ENCODE measurements at regions not wholly inside any gene's neighbourhood (a gene's known extent, or its start where the extent isn't known, plus 50 kb on each side); places are given as distances from the start of the nearest gene placed in this dataset.

- DNase-seq (ENCODE audit: extremely low read depth in 1 of 11, low read depth in 9 of 11, low spot score in 4 of 11): no peak
Observed at GRCh38 chr10:108104551-108105156, 940.1 kb upstream of the SORCS1 start.

- DNase-seq (ENCODE audit: extremely low read depth in 1 of 11, low read depth in 9 of 11, low spot score in 4 of 11): no peak
Observed at GRCh38 chr10:108097258-108097657, 932.8 kb upstream of the SORCS1 start.

- no peak for DNase-seq (ENCODE audit: extremely low read depth in 1 of 11, low read depth in 9 of 11, low spot score in 4 of 11)
Observed at GRCh38 chr10:108095932-108096925, 931.7 kb upstream of the SORCS1 start.

GRCh38 chr10:108090476-108091215, 926.1 kb upstream of the SORCS1 start:
- no peak for DNase-seq (ENCODE audit: extremely low read depth in 1 of 11, low read depth in 9 of 11, low spot score in 4 of 11)

GRCh38 chr10:108086502-108086901, 922.0 kb upstream of the SORCS1 start:
- DNase-seq (ENCODE audit: extremely low read depth in 1 of 11, low read depth in 9 of 11, low spot score in 4 of 11): no peak

GRCh38 chr10:108082596-108082995, 918.1 kb upstream of the SORCS1 start:
- DNase-seq (ENCODE audit: extremely low read depth in 1 of 11, low read depth in 9 of 11, low spot score in 4 of 11): no peak

GRCh38 chr10:108078263-108078662, 913.8 kb upstream of the SORCS1 start:
- no peak for DNase-seq (ENCODE audit: extremely low read depth in 1 of 11, low read depth in 9 of 11, low spot score in 4 of 11)

- DNase-seq (ENCODE audit: extremely low read depth in 1 of 11, low read depth in 9 of 11, low spot score in 4 of 11): no peak
Observed at GRCh38 chr10:108072466-108072865, 908.0 kb upstream of the SORCS1 start.

DNA sequence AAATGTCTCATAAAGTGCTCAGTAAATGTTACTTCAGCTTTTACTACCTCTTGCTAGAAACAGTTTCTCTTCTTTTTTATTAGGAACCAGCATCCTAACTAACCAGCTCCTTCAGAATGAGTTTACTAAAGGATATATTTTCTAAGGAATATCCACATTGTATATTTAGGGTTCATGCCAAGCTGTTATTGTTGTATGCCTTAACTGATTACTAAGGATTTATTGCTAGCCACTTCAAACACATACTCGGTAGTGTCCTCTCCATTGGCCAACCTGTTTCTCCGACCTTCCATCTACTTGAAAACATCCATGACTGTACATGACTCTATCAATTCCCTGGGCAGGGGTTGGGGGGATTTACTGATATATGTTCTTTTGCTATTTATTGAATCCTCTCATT, 906.3 kb upstream of the SORCS1 start:
- DNase-seq (ENCODE audit: extremely low read depth in 1 of 11, low read depth in 9 of 11, low spot score in 4 of 11): no peak

- DNase-seq (ENCODE audit: extremely low read depth in 1 of 11, low read depth in 9 of 11, low spot score in 4 of 11): no peak
Observed at GRCh38 chr10:108069096-108069495, 904.6 kb upstream of the SORCS1 start.

DNA sequence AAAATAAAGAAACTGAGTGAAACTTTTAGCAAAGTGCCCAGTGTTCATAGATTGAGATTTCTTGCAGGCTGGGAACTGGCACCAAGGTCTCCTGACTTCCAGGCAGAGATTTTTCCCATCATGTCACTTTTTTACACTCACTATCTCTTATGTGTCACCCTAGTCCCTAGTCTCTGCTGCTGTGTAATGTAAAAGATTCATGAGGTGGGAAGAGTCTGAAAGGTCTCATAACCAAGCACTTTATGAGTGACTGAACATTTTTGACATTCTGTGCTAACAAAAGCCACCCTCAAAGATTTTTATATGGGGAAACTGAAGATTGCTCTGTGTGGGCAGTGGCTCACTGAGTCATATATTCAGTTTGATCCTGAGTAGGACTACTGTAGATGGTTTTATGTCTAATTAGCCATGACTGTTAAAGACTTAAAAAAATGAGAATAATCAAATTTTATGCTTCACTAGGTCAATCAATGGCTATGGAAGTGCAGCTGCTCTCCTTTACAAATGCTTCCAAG, 900.3 kb upstream of the SORCS1 start:
- DNase-seq (ENCODE audit: extremely low read depth in 1 of 11, low read depth in 9 of 11, low spot score in 4 of 11): no peak

GRCh38 chr10:108060246-108060645, 895.7 kb upstream of the SORCS1 start:
- no peak for DNase-seq (ENCODE audit: extremely low read depth in 1 of 11, low read depth in 9 of 11, low spot score in 4 of 11)

DNA sequence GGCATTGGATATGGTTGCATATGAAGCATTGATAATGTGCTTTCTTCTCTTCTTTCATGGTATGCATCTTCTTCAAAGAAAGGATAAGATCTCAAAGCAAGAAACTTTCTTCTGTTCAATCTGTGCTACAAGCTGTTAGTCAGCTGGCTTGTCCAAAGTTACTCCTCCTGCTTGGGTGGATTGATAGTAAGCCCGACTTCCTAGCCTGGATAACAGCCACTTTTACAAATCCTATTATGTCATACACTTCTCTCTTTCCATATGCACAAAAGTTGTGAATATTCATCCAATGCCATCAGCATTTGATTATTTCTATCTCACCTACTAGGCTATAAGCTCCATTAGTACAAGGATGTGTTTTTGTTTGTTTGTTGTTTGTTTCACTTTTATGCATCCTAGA, 891.0 kb upstream of the SORCS1 start:
- no peak for DNase-seq (ENCODE audit: extremely low read depth in 1 of 11, low read depth in 9 of 11, low spot score in 4 of 11)

DNA sequence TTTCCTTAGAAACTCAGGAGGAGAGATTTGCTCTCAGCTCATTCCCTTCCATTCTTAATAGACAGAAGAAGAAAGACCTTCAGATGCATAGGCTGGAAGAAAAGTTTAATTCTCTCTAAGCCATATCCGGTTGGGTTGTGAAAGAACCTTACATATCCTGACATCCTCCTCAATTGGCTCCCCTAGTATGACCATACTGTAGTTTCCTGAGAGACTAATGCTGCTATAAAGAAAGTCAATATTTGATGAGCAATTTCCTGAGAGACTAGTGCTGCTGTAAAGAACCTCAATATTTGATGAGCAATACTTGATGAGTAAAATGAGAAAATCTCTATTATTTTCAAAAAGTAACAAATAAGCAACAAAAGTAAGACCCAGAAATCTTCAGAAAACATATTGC, 888.5 kb upstream of the SORCS1 start:
- DNase-seq (ENCODE audit: extremely low read depth in 1 of 11, low read depth in 9 of 11, low spot score in 4 of 11): no peak

DNA sequence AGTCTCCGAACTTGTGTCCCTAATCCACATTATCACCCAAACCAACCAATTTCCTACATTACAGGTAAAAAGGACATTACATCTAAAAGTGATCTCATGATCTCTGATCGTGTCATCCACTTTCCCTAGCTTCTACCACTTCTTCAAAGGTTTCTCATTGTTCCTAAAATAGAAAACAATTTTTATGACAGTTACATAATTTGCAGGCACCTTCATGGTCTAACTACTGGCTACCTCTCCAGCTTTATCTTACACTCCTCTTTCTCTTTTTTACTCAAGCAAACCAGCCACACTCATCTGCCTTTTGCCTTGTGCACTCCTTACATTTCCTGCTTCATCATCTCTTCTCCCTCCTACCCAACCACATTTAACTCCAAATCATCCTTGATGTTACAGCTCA, 886.7 kb upstream of the SORCS1 start:
- no peak for DNase-seq (ENCODE audit: extremely low read depth in 1 of 11, low read depth in 9 of 11, low spot score in 4 of 11)

- DNase-seq (ENCODE audit: extremely low read depth in 1 of 11, low read depth in 9 of 11, low spot score in 4 of 11): no peak
Observed at GRCh38 chr10:108050626-108051025, 886.1 kb upstream of the SORCS1 start.

- no peak for DNase-seq (ENCODE audit: extremely low read depth in 1 of 11, low read depth in 9 of 11, low spot score in 4 of 11)
Observed at GRCh38 chr10:108049668-108050067, 885.2 kb upstream of the SORCS1 start.

GRCh38 chr10:108048898-108049297, 884.4 kb upstream of the SORCS1 start:
- DNase-seq (ENCODE audit: extremely low read depth in 1 of 11, low read depth in 9 of 11, low spot score in 4 of 11): no peak

GRCh38 chr10:108039821-108040584, 875.5 kb upstream of the SORCS1 start:
- DNase-seq (ENCODE audit: extremely low read depth in 1 of 11, low read depth in 9 of 11, low spot score in 4 of 11): no peak
